ENCODE measurements at regions not wholly inside any gene's neighbourhood (a gene's known extent, or its start where the extent isn't known, plus 50 kb on each side); places are given as distances from the start of the nearest gene placed in this dataset.

- Histone ChIP-seq H3K36me3 (ENCODE audit: control insufficient read depth, insufficient read depth, low read length) (no peaks in the 10 kb centered on the region), H3K4me3 (ENCODE audit: low read depth, low read length) (no peak overlapping the region), H3K27me3 (ENCODE audit: control insufficient read depth, insufficient read depth, low read length) (no peaks in the 10 kb centered on the region)
- no peak for TF ChIP-seq CTCF (IDR thresholded peaks at IDR 0.05; ENCODE audit: insufficient read depth, low read depth, low read length)
- ChIA-PET CTCF (interaction anchor here (1.5 kb wide), 1 partner anchor 87 kb away, joined by 3 read pairs; no protein-coding TSS in a partner anchor), POLR2A (no interaction called here)
- DNase-seq (ENCODE audit: low read depth) = no peak
Observed at GRCh38 chr12:126960709-126961108, 1306.3 kb upstream of the TMEM132C start.

DNA sequence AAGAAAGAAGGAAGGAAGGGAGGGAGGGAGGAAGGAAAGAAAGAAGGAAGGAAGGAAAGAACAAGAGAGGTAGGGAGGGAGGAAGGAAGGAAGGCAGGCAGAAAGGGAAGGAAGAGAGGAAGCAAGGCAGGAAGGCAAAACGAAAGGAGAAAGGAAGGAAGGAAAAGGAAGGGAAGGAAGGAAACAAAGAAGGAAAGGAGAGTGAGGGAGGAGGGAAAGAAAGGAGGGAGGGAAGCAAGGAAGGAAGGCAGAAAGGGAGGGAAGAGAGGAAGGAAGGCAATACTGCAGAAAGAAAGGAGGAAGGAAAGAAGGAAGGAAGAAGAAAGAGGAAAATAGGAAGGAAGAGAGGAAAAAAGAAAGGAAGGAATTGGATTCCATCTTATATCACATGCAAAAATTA is 1303.1 kb upstream of the TMEM132C start:
- CTCF ChIA-PET = no interaction called here
- POLR2A ChIA-PET = no interaction called here
- no peak for TF ChIP-seq CTCF (IDR thresholded peaks at IDR 0.05; ENCODE audit: insufficient read depth, low read depth, low read length)
- Histone ChIP-seq H3K36me3 (ENCODE audit: control insufficient read depth, insufficient read depth, low read length) (no peaks in the 10 kb centered on the region), H3K27me3 (ENCODE audit: control insufficient read depth, insufficient read depth, low read length) (no peaks in the 10 kb centered on the region), H3K4me3 (ENCODE audit: low read depth, low read length) (no peak overlapping the region)
- DNase-seq (ENCODE audit: low read depth) = no peak

DNA sequence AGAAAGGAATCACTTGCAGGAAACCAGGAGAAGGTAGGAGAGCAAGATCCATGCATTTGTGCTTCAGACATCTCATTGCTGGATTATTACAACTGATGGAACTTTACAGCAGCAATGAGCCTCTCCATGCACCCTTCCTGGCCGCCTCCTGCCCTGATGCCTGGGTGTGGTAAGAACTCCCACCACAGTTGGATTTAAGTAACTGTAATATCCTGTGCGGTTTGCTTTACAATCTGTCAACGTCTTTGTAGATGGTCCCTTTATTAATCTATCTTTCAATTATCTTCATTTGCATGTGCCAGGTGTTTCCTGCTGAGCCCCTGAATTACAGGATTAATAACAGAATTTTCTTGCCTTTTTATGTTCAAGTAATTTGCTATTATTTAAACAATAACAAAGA is 1300.5 kb upstream of the TMEM132C start:
- TF ChIP-seq CTCF (IDR thresholded peaks at IDR 0.05; ENCODE audit: insufficient read depth, low read depth, low read length) = no peak
- H3K36me3 ChIP-seq (ENCODE audit: control insufficient read depth, insufficient read depth, low read length) = no peaks in the 10 kb centered on the region
- H3K27me3 ChIP-seq (ENCODE audit: control insufficient read depth, insufficient read depth, low read length) = no peaks in the 10 kb centered on the region
- DNase-seq (ENCODE audit: low read depth) = no peak
- H3K4me3 ChIP-seq (ENCODE audit: low read depth, low read length) = no peak overlapping the region
- CTCF ChIA-PET = no interaction called here
- POLR2A ChIA-PET = no interaction called here

- DNase-seq (ENCODE audit: low read depth) = no peak
- ChIA-PET CTCF (no interaction called here), POLR2A (no interaction called here)
- Histone ChIP-seq H3K4me3 (ENCODE audit: low read depth, low read length) (no peak overlapping the region), H3K27me3 (ENCODE audit: control insufficient read depth, insufficient read depth, low read length) (no peaks in the 10 kb centered on the region), H3K36me3 (ENCODE audit: control insufficient read depth, insufficient read depth, low read length) (no peaks in the 10 kb centered on the region)
- no peak for TF ChIP-seq CTCF (IDR thresholded peaks at IDR 0.05; ENCODE audit: insufficient read depth, low read depth, low read length)
Observed at GRCh38 chr12:126967152-126967551, 1299.8 kb upstream of the TMEM132C start.

DNA sequence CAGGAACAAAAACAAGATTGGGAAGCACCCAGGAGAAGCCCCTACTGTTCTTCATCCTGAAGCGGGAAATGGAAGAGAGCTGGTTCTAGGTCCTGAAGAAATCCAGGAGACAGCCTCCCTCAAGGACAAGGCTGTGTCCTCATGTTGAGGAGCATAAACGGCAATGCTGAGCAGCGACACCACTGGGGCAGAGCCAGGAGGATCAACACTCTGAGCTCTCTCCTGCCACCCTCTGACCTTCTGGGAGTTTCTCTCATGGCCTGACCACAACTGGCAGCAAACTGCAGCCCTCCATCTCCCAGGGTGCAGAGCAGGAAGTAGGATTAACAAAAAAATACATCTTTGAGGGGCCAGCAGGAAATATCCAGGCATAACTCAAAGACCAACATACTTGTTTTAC is 1292.2 kb upstream of the TMEM132C start:
- no peak for DNase-seq (ENCODE audit: low read depth)
- ChIA-PET CTCF (interaction anchor here (0.6 to 1.1 kb wide), 2 partner anchors 17 to 98 kb away, joined by 3 read pairs; no protein-coding TSS in a partner anchor), POLR2A (no interaction called here)
- TF ChIP-seq CTCF (IDR thresholded peaks at IDR 0.05; ENCODE audit: insufficient read depth, low read depth, low read length) = no peak
- H3K4me3 ChIP-seq (ENCODE audit: low read depth, low read length) = no peak overlapping the region
- no peaks in the 10 kb centered on the region for H3K27me3 ChIP-seq (ENCODE audit: control insufficient read depth, insufficient read depth, low read length)
- H3K36me3 ChIP-seq (ENCODE audit: control insufficient read depth, insufficient read depth, low read length) = no peaks in the 10 kb centered on the region
